PC-9 (cell line): ENCODE measurements at regions not wholly inside any gene's neighbourhood (a gene's known extent, or its start where the extent isn't known, plus 50 kb on each side); places are given as distances from the start of the nearest gene placed in this dataset.

ENCODE experiments used
- BruUV-seq: library from RNA; stranded (reverse); fragments of 400-500 nt; replicated peaks from 2 replicates; lab custom pipeline; 2021; lab: Mats Ljungman, UMichigan
- CTCF ChIA-PET: fragments of 300-600 bp; sonication (Branson Sonifier 250); formaldehyde crosslinking; loops from one replicate; lab custom pipeline; 2022; ENCODE audit warnings: antibody characterized with exemption; lab: Charles Lee
- POLR2A ChIA-PET: fragments of 300-600 bp; sonication (Branson Sonifier 250); formaldehyde crosslinking; loops from one replicate; lab custom pipeline; 2022; ENCODE audit warnings: antibody characterized with exemption; ENCODE audit not compliant: unreplicated experiment; lab: Charles Lee
- DNase-seq, 2 experiments: peaks; one replicate each; pipeline versions ENCODE4 v3.0.0 to v3.0.0-alpha.2; 2015 to 2022; ENCODE audit warnings: mixed read lengths in 1 of 2
- H2AFZ ChIP-seq: fragments of 200-600 bp; sonication (generic); 2 replicates; pipeline ENCODE4 v1.8.1; 2017; ENCODE audit warnings: antibody characterized with exemption
- H3F3A ChIP-seq: fragments of 200-600 bp; sonication (generic); 2 replicates; pipeline ENCODE4 v1.8.1; 2017; ENCODE audit warnings: antibody characterized with exemption, mild to moderate bottlenecking, low read depth; ENCODE audit not compliant: insufficient read depth
- H3K27ac ChIP-seq: fragments of 200-600 bp; sonication (generic); 2 replicates; pipeline ENCODE4 v1.6.1; 2016; ENCODE audit warnings: mixed run types
- H3K27me3 ChIP-seq: fragments of 200-600 bp; sonication (generic); 2 replicates; pipeline ENCODE4 v1.6.1; 2016; ENCODE audit warnings: low read depth, mixed run types; ENCODE audit not compliant: insufficient read depth
- H3K36me3 ChIP-seq: fragments of 200-600 bp; sonication (generic); 2 replicates; pipeline ENCODE4 v1.6.1; 2016; ENCODE audit warnings: low read depth, mixed run types
- H3K4me1 ChIP-seq: fragments of 200-600 bp; sonication (generic); replicated peaks from 2 replicates; pipeline ENCODE4 v1.6.1; 2016; ENCODE audit warnings: mixed run types; ENCODE audit not compliant: insufficient read depth
- H3K4me2 ChIP-seq: fragments of 200-600 bp; sonication (generic); 2 replicates; pipeline ENCODE4 v1.6.1; 2017; ENCODE audit warnings: mixed run types
- H3K4me3 ChIP-seq: fragments of 200-600 bp; sonication (generic); 2 replicates; pipeline ENCODE4 v1.6.1; 2016; ENCODE audit warnings: mixed run types
- H3K79me2 ChIP-seq: fragments of 200-600 bp; sonication (generic); 2 replicates; pipeline ENCODE4 v1.6.1; 2017; ENCODE audit warnings: low read depth, mixed run types
- H3K9me2 ChIP-seq: fragments of 200-600 bp; sonication (generic); 2 replicates; pipeline ENCODE4 v1.8.1; 2017; ENCODE audit warnings: mild to moderate bottlenecking; ENCODE audit not compliant: insufficient read depth
- H3K9me3 ChIP-seq: fragments of 200-600 bp; sonication (generic); 2 replicates; pipeline ENCODE4 v1.8.1; 2016; ENCODE audit warnings: low read depth; ENCODE audit not compliant: insufficient read depth
- H4K20me1 ChIP-seq: fragments of 200-600 bp; sonication (generic); 2 replicates; pipeline ENCODE4 v1.8.1; 2017; ENCODE audit not compliant: insufficient read depth
- CTCF ChIP-seq: fragments of 200-600 bp; sonication (generic); conservative IDR thresholded peaks from 2 replicates; pipeline ENCODE4 v1.6.1; 2017; ENCODE audit warnings: mixed run types, antibody characterized with exemption, mild to moderate bottlenecking, moderate library complexity
- EZH2 ChIP-seq: fragments of 200-600 bp; sonication (generic); IDR thresholded peaks from 2 replicates; pipeline ENCODE4 v1.8.0; 2017; ENCODE audit warnings: antibody characterized with exemption, low read depth
- intact Hi-C: fragments of 100-400 bp; cut with micrococcal nuclease; formaldehyde crosslinking; loops from one replicate; pipeline ENCODE4 v1.10.0; 2022; ENCODE audit not compliant: unreplicated experiment

- H3K4me2 ChIP-seq: no peak overlapping the region
- ChIA-PET POLR2A (no interaction called here), CTCF (no interaction called here)
- no peaks in the 10 kb centered on the region for H3F3A ChIP-seq
- H3K9me3 ChIP-seq: no peaks in the 10 kb centered on the region
- no peak overlapping the region for H3K4me3 ChIP-seq
- H3K27me3 ChIP-seq: no peaks in the 10 kb centered on the region
- H3K27ac ChIP-seq: no peak overlapping the region
- no peak for DNase-seq
- H4K20me1 ChIP-seq: no peaks in the 10 kb centered on the region
- H3K4me1 ChIP-seq: no peaks in the 10 kb centered on the region
- intact Hi-C loops: no loop called here
- BruUV-seq: no TSS peak
- H3K9me2 ChIP-seq: no peaks in the 10 kb centered on the region
- H2AFZ ChIP-seq: no peak overlapping the region
- H3K79me2 ChIP-seq: no peaks in the 10 kb centered on the region
- TF ChIP-seq CTCF (no peak), EZH2 (no peak)
- no peaks in the 10 kb centered on the region for H3K36me3 ChIP-seq
Measured at GRCh38 chr6:103177791-103178190, 1681.9 kb downstream of the HACE1 start.

GRCh38 chr6:103175056-103175455 lies 1684.7 kb downstream of the HACE1 start:
- H3K27ac ChIP-seq: no peak overlapping the region
- TF ChIP-seq CTCF (no peak), EZH2 (no peak)
- no TSS peak for BruUV-seq
- no peaks in the 10 kb centered on the region for H3K27me3 ChIP-seq
- CTCF ChIA-PET: no interaction called here
- POLR2A ChIA-PET: no interaction called here
- no peaks in the 10 kb centered on the region for H3K79me2 ChIP-seq
- no peak overlapping the region for H3K4me3 ChIP-seq
- H3K9me3 ChIP-seq: no peaks in the 10 kb centered on the region
- no peaks in the 10 kb centered on the region for H3K9me2 ChIP-seq
- H2AFZ ChIP-seq: no peak overlapping the region
- intact Hi-C loops: no loop called here
- H4K20me1 ChIP-seq: no peaks in the 10 kb centered on the region
- no peaks in the 10 kb centered on the region for H3K36me3 ChIP-seq
- no peak overlapping the region for H3K4me2 ChIP-seq
- DNase-seq: no peak
- no peaks in the 10 kb centered on the region for H3K4me1 ChIP-seq
- no peaks in the 10 kb centered on the region for H3F3A ChIP-seq

DNA sequence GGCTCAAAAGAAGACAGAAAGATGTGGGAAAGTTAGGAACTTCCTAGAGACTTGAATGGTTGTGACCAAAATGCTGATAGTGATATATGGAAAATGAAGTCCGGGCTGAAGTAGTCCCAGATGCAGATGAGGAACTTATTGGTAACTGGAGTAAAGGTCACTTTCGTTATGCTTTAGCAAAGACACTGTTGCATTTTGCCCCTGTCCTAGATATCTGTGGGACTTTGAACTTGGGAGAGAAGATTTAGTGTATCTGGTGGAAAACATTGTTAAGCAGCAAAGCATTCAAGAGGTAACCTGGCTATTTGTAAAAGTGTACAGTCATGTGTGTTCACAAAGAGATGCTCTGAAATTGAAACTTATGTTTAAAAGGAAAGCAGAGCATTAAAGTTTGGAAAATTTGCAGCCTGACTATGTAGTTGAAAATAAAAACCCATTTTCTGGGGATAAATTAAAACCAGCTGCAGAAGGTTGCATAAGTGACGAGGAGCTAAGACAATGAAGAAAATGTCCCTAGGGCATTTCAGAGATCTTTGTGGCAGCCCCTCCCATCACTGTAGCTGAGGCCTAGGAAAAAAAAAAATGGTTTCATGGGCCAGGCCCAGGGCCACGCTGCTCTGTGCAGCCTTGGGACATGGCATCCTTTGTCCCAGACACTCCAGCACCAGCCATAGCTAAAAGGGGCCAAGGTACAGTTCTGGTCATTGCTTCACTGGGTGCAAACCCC lies 1692.2 kb downstream of the HACE1 start:
- no peak overlapping the region for H3K4me3 ChIP-seq

More for the DNA sequence above, 1692.2 kb downstream of the HACE1 start:
- Histone ChIP-seq H2AFZ (no peak overlapping the region), H3K27me3 (no peaks in the 10 kb centered on the region), H3K27ac (no peak overlapping the region), H3F3A (no peaks in the 10 kb centered on the region), H3K4me2 (no peak overlapping the region), H3K36me3 (no peaks in the 10 kb centered on the region), H4K20me1 (no peaks in the 10 kb centered on the region), H3K79me2 (no peaks in the 10 kb centered on the region), H3K9me2 (no peaks in the 10 kb centered on the region), H3K4me1 (no peaks in the 10 kb centered on the region), H3K9me3 (no peaks in the 10 kb centered on the region)
- ChIA-PET CTCF (no interaction called here), POLR2A (no interaction called here)
- no peak for DNase-seq
- BruUV-seq: no TSS peak
- TF ChIP-seq CTCF (no peak), EZH2 (no peak)
- intact Hi-C loops: no loop called here
